ENCODE measurements at regions not wholly inside any gene's neighbourhood (a gene's known extent, or its start where the extent isn't known, plus 50 kb on each side); places are given as distances from the start of the nearest gene placed in this dataset.

GRCh38 chr7:51679358-51679757 is 362.7 kb upstream of the COBL start:
- Histone ChIP-seq H3K27me3 (no peaks in the 10 kb centered on the region; the same call in 1 of the 2 replicates), H3K4me1 (no peaks in the 10 kb centered on the region), H3K36me3 (no peaks in the 10 kb centered on the region), H3K4me3 (ENCODE audit: low read depth, low read length) (no peak overlapping the region), H3K9me3 (no peaks in the 10 kb centered on the region)
- no peak for TF ChIP-seq CTCF (IDR thresholded peaks at IDR 0.05; ENCODE audit: low read depth, low read length)
- DNase-seq, result no peak

GRCh38 chr7:51666751-51667150 is 350.1 kb upstream of the COBL start:
- peaks cover 5% of the 10 kb centered on the region; the same call in 1 of the 2 replicates for H3K27me3 ChIP-seq
- H3K4me3 ChIP-seq (ENCODE audit: low read depth, low read length), result no peak overlapping the region
- peak; percentile 61 for DNase-seq
- H3K9me3 ChIP-seq, result no peaks in the 10 kb centered on the region
- peak; percentile 38 for TF ChIP-seq CTCF (IDR thresholded peaks at IDR 0.05; ENCODE audit: low read depth, low read length)
- no peaks in the 10 kb centered on the region for H3K36me3 ChIP-seq
- H3K4me1 ChIP-seq, result peaks cover 13% of the 10 kb centered on the region

GRCh38 chr7:51666266-51666665 is 349.7 kb upstream of the COBL start:
- DNase-seq, result no peak
- H3K4me3 ChIP-seq (ENCODE audit: low read depth, low read length), result no peak overlapping the region
- H3K9me3 ChIP-seq, result no peaks in the 10 kb centered on the region
- H3K4me1 ChIP-seq, result peaks cover 13% of the 10 kb centered on the region
- peaks cover 5% of the 10 kb centered on the region; the same call in 1 of the 2 replicates for H3K27me3 ChIP-seq
- TF ChIP-seq CTCF (IDR thresholded peaks at IDR 0.05; ENCODE audit: low read depth, low read length), result no peak
- H3K36me3 ChIP-seq, result no peaks in the 10 kb centered on the region

- H3K4me3 ChIP-seq (ENCODE audit: low read depth, low read length), result no peak overlapping the region
- H3K4me1 ChIP-seq, result peaks cover 13% of the 10 kb centered on the region
- no peak for TF ChIP-seq CTCF (IDR thresholded peaks at IDR 0.05; ENCODE audit: low read depth, low read length)
- peaks cover 5% of the 10 kb centered on the region; the same call in 1 of the 2 replicates for H3K27me3 ChIP-seq
- no peaks in the 10 kb centered on the region for H3K36me3 ChIP-seq
- H3K9me3 ChIP-seq, result no peaks in the 10 kb centered on the region
- DNase-seq, result no peak
Observed at GRCh38 chr7:51665045-51665780, 348.6 kb upstream of the COBL start.

GRCh38 chr7:51660516-51660915 is 343.9 kb upstream of the COBL start:
- TF ChIP-seq CTCF (IDR thresholded peaks at IDR 0.05; ENCODE audit: low read depth, low read length), result no peak
- DNase-seq, result no peak

GRCh38 chr7:51658684-51659083 is 342.1 kb upstream of the COBL start:
- no peaks in the 10 kb centered on the region for H3K27me3 ChIP-seq
- no peaks in the 10 kb centered on the region for H3K9me3 ChIP-seq
- no peak for DNase-seq
- H3K4me1 ChIP-seq, result no peaks in the 10 kb centered on the region
- no peaks in the 10 kb centered on the region for H3K36me3 ChIP-seq
- TF ChIP-seq CTCF (IDR thresholded peaks at IDR 0.05; ENCODE audit: low read depth, low read length), result no peak
- H3K4me3 ChIP-seq (ENCODE audit: low read depth, low read length), result no peak overlapping the region

More at GRCh38 chr7:51660516-51660915, 343.9 kb upstream of the COBL start:
- H3K4me3 ChIP-seq (ENCODE audit: low read depth, low read length), result no peak overlapping the region
- H3K9me3 ChIP-seq, result no peaks in the 10 kb centered on the region
- no peaks in the 10 kb centered on the region for H3K4me1 ChIP-seq
- H3K27me3 ChIP-seq, result peaks cover under 1% of the 10 kb centered on the region; the same call in 1 of the 2 replicates
- H3K36me3 ChIP-seq, result no peaks in the 10 kb centered on the region

Measured in BE2C (cell line).